HepG2 (cell line): ENCODE measurements at regions not wholly inside any gene's neighbourhood (a gene's known extent, or its start where the extent isn't known, plus 50 kb on each side); places are given as distances from the start of the nearest gene placed in this dataset.

Experiments used
- ATAC-seq: fragments of 200-7000 bp; cut with Tn5 transposase; 3 replicates; pipeline ENCODE4 v1.9.1; 2020; ENCODE audit warnings: mild to moderate bottlenecking, moderate library complexity
- BruUV-seq: library from RNA; stranded (reverse); fragments of 400-500 nt; replicated peaks from 2 replicates; lab custom pipeline; 2021; lab: Mats Ljungman, UMichigan
- CTCF ChIA-PET: fragments of 300-600 bp; formaldehyde crosslinking; extraction: SDS; loops from one replicate; lab custom pipeline; 2021; ENCODE audit warnings: low total read pairs, inconsistent platforms, low intra/inter-chr PET ratio; lab: Yijun Ruan, JAX
- POLR2A ChIA-PET: fragments of 350-600 bp; sonication (Branson Sonifier 250); formaldehyde crosslinking; loops from one replicate; lab custom pipeline; 2020; ENCODE audit warnings: antibody characterized with exemption, inconsistent platforms; lab: Yijun Ruan, JAX
- DNase-seq: peaks from one replicate; pipeline ENCODE4 v3.0.0-alpha.2; 2015; ENCODE audit warnings: low spot score
- FAIRE-seq: peaks from 3 replicates; lab custom pipeline; 2011; peaks lifted over from hg19 to GRCh38; lab: Jason Lieb, UNC
- H2AFZ ChIP-seq: one replicate; pipeline ENCODE4 v1.6.1; 2011; ENCODE audit warnings: low read length, inconsistent platforms
- H3K27ac ChIP-seq: fragments of 300-600 bp; 3 replicates; pipeline ENCODE4 v1.8.0; 2011; ENCODE audit warnings: mixed run types, mild to moderate bottlenecking, mixed read lengths, low read length, inconsistent platforms; ENCODE audit not compliant: insufficient read depth; ENCODE audit errors: extremely low read length
- H3K27me3 ChIP-seq, 2 experiments: fragments of 200-600 bp in 1 of 2; 2 replicates in 1 of 2; 3 replicates in 1 of 2; pipeline versions ENCODE4 v1.6.0 to v1.8.0; 2011; ENCODE audit warnings: low read length in 2 of 2, mild to moderate bottlenecking in 2 of 2, moderate library complexity in 2 of 2, inconsistent platforms in 1 of 2; ENCODE audit not compliant: insufficient read depth in 2 of 2, control insufficient read depth in 1 of 2
- H3K36me3 ChIP-seq, 2 experiments: fragments of 200-600 bp in 1 of 2; replicated peaks in 1 of 2; 2 replicates in 1 of 2; 3 replicates in 1 of 2; pipeline versions ENCODE4 v1.5.1 to v1.8.0; 2011; ENCODE audit warnings: low read length in 2 of 2, inconsistent platforms in 1 of 2; ENCODE audit not compliant: insufficient read depth in 2 of 2, control insufficient read depth in 1 of 2
- H3K4me1 ChIP-seq: 2 replicates; pipeline ENCODE4 v1.5.1; 2012; ENCODE audit warnings: low read length, inconsistent platforms; ENCODE audit not compliant: insufficient read depth
- H3K4me2 ChIP-seq: 2 replicates; pipeline ENCODE4 v1.6.0; 2011; ENCODE audit warnings: low read depth, low read length, inconsistent platforms
- H3K4me3 ChIP-seq, 3 experiments: fragments of 200-600 bp in 1 of 3; sonication (generic), shearing (Covaris generic) in 1 of 3; replicated peaks in 1 of 3; 2 replicates each; pipeline ENCODE4 v1.5.1; 2011 to 2016; ENCODE audit warnings: low read length in 3 of 3, inconsistent platforms in 2 of 3, low read depth in 2 of 3, mild to moderate bottlenecking in 2 of 3, control low read depth in 1 of 3, mixed read lengths in 1 of 3; ENCODE audit not compliant: insufficient read depth in 1 of 3
- H3K79me2 ChIP-seq: one replicate; pipeline ENCODE4 v1.6.1; 2011; ENCODE audit warnings: low read length, inconsistent platforms; ENCODE audit not compliant: insufficient read depth
- H3K9ac ChIP-seq: 2 replicates; pipeline ENCODE4 v1.6.0; 2011; ENCODE audit warnings: mild to moderate bottlenecking, low read depth, low read length, inconsistent platforms; ENCODE audit not compliant: insufficient read depth
- H3K9me3 ChIP-seq: 2 replicates; pipeline ENCODE4 v1.5.1; 2012; ENCODE audit warnings: mild to moderate bottlenecking, low read length
- H4K20me1 ChIP-seq: 2 replicates; pipeline ENCODE4 v1.6.0; 2011; ENCODE audit warnings: inconsistent platforms, mild to moderate bottlenecking, low read length, moderate library complexity; ENCODE audit not compliant: insufficient read depth
- CEBPB ChIP-seq: IDR thresholded peaks from 2 replicates; pipeline ENCODE4 v1.6.1; 2011; ENCODE audit warnings: low read depth, low read length, improper control_type of control experiment, borderline replicate concordance
- SIX1 ChIP-seq: sonication (generic); formaldehyde crosslinking; IDR thresholded peaks from 2 replicates; pipeline ENCODE4 v1.4.0; 2020; ENCODE audit warnings: missing genetic modification reagents, borderline replicate concordance
- TP53 ChIP-seq: sonication (generic); formaldehyde crosslinking; conservative IDR thresholded peaks from 2 replicates; pipeline ENCODE4 v1.4.0; 2020; ENCODE audit warnings: missing genetic modification reagents
- ZFP36 ChIP-seq: fragments of 150-350 bp; IDR thresholded peaks from 2 replicates; pipeline ENCODE4 v1.6.1; 2018; ENCODE audit warnings: borderline replicate concordance, low read length, low read depth; ENCODE audit not compliant: partially characterized antibody
- ZNF496 ChIP-seq: sonication (generic); formaldehyde crosslinking; IDR thresholded peaks from 2 replicates; pipeline ENCODE4 v1.8.1; 2023; ENCODE audit warnings: mild to moderate bottlenecking, moderate library complexity, missing genetic modification reagents; ENCODE audit not compliant: insufficient replicate concordance
- WGBS: methylation state at CpG from one replicate; pipeline ENCODE4 v1.1.6; 2017; ENCODE audit warnings: low lambda C conversion rate; 5-methylcytosine and 5-hydroxymethylcytosine counted together
- in situ Hi-C: cut with HindIII; loops from 2 replicates; pipeline ENCODE4 v1.10.0; 2017; ENCODE audit warnings: low pct_unique_long_range_greater_than_20kb; ENCODE audit not compliant: extremely low pct_ligation_motif_present
- intact Hi-C: fragments of 100-400 bp; cut with micrococcal nuclease; formaldehyde crosslinking; loops from one replicate; pipeline ENCODE4 v1.10.0; 2022; ENCODE audit not compliant: unreplicated experiment
- TF ChIP-seq, protein P1 (sequence below): sonication (generic); formaldehyde crosslinking; IDR thresholded peaks from 2 replicates; pipeline ENCODE4 v1.4.0; 2020; ENCODE audit warnings: missing genetic modification reagents, mild to moderate bottlenecking, borderline replicate concordance
- TF ChIP-seq, protein P2 (sequence below): IDR thresholded peaks from 2 replicates; pipeline ENCODE4 v1.6.1; 2016; ENCODE audit warnings: control low read depth

GRCh38 chr2:9758741-9759140 is 84.5 kb upstream of the TAF1B start (continued):
- TF ChIP-seq, protein P1, sequence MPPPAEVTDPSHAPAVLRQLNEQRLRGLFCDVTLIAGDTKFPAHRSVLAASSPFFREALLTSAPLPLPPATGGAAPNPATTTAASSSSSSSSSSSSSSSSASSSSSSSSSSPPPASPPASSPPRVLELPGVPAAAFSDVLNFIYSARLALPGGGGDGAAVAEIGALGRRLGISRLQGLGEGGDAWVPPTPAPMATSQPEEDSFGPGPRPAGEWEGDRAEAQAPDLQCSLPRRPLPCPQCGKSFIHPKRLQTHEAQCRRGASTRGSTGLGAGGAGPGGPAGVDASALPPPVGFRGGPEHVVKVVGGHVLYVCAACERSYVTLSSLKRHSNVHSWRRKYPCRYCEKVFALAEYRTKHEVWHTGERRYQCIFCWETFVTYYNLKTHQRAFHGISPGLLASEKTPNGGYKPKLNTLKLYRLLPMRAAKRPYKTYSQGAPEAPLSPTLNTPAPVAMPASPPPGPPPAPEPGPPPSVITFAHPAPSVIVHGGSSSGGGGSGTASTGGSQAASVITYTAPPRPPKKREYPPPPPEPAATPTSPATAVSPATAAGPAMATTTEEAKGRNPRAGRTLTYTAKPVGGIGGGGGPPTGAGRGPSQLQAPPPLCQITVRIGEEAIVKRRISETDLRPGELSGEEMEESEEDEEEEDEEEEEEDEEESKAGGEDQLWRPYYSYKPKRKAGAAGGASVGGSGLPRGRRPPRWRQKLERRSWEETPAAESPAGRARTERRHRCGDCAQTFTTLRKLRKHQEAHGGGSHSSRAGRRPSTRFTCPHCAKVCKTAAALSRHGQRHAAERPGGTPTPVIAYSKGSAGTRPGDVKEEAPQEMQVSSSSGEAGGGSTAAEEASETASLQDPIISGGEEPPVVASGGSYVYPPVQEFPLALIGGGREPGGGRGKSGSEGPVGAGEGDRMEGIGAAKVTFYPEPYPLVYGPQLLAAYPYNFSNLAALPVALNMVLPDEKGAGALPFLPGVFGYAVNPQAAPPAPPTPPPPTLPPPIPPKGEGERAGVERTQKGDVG (CRISPR knock-in tag): no peak
- no peak for TF ChIP-seq ZNF496
- TF ChIP-seq, protein P2, sequence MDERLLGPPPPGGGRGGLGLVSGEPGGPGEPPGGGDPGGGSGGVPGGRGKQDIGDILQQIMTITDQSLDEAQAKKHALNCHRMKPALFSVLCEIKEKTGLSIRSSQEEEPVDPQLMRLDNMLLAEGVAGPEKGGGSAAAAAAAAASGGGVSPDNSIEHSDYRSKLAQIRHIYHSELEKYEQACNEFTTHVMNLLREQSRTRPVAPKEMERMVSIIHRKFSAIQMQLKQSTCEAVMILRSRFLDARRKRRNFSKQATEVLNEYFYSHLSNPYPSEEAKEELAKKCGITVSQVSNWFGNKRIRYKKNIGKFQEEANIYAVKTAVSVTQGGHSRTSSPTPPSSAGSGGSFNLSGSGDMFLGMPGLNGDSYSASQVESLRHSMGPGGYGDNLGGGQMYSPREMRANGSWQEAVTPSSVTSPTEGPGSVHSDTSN (CRISPR knock-in tag): no peak
- TF ChIP-seq TP53 (CRISPR knock-in tag): no peak
- TF ChIP-seq, all 625 proteins: peak for 0

- CTCF ChIA-PET: no interaction called here
- POLR2A ChIA-PET: no interaction called here
Measured at GRCh38 chr2:9760069-9760901, 83.0 kb upstream of the TAF1B start.

More at GRCh38 chr2:9760069-9760901, 83.0 kb upstream of the TAF1B start:
- Histone ChIP-seq H4K20me1 (no peaks in the 10 kb centered on the region), H3K79me2 (no peaks in the 10 kb centered on the region), H3K4me2 (no peak overlapping the region), H3K27ac (no peak overlapping the region), H3K4me3 (no peak overlapping the region), H2AFZ (no peak overlapping the region), H3K9me3 (no peaks in the 10 kb centered on the region), H3K9ac (no peak overlapping the region), H3K27me3 (peaks cover 8 to 92% of the 10 kb centered on the region in 2 experiments; a peak in 4 of 5 replicates), H3K4me1 (peaks cover 23% of the 10 kb centered on the region), H3K36me3 (no peaks in the 10 kb centered on the region)
- intact Hi-C loops: no loop called here
- BruUV-seq: no TSS peak
- no peak for TF ChIP-seq SIX1
- TF ChIP-seq ZFP36: peak; percentile 52
- peak; percentile 46; the same call in 1 of the 2 replicates for TF ChIP-seq CEBPB
- no peak for ATAC-seq
- DNase-seq: no peak
- FAIRE-seq: no peak
- 35% methylated on average over 4 of the region's 4 CpGs for WGBS
- in situ Hi-C loops: no loop called here
